Right cardiac atrium (tissue), 5 donors: ENCODE measurements at regions not wholly inside any gene's neighbourhood (a gene's known extent, or its start where the extent isn't known, plus 50 kb on each side); places are given as distances from the start of the nearest gene placed in this dataset.
"Not testable (repeated sequence)": the region's sequence is repeated elsewhere in the genome, so short reads cannot be mapped to it uniquely, and the experiment has no call there.

ENCODE experiments used
- ATAC-seq, 2 donors: fragments of 200-7000 bp; cut with Tn5 transposase; one replicate each; pipeline versions ENCODE4 v1.8.0 to v1.9.1; 2020; ENCODE audit warnings: moderate library complexity in 2 of 2, mild to moderate bottlenecking in 1 of 2
- DNase-seq, 3 donors: peaks; one replicate each; pipeline ENCODE4 v3.0.0-alpha.2; 2020
- H3K27ac ChIP-seq: one replicate; pipeline ENCODE4 v1.5.1; 2013; ENCODE audit warnings: mild to moderate bottlenecking, low read length, control low read depth, moderate library complexity
- H3K27me3 ChIP-seq: one replicate; pipeline ENCODE4 v1.6.1; 2013; ENCODE audit not compliant: control insufficient read depth, insufficient read depth
- H3K4me1 ChIP-seq: one replicate; pipeline ENCODE4 v1.6.1; 2013; ENCODE audit warnings: low read length; ENCODE audit not compliant: control insufficient read depth, insufficient read depth
- H3K4me3 ChIP-seq: one replicate; pipeline ENCODE4 v1.5.1; 2013; ENCODE audit warnings: low read length, control low read depth
- H3K9me3 ChIP-seq: one replicate; pipeline ENCODE4 v1.6.1; 2013; ENCODE audit warnings: low read length; ENCODE audit not compliant: control insufficient read depth
- WGBS: extraction: QIAGEN DNeasy Blood & Tissue Kit; methylation state at CpG from one replicate; pipeline ENCODE4 v1.1.7; 2013; 5-methylcytosine and 5-hydroxymethylcytosine counted together
- intact Hi-C, 4 donors: fragments of 100-400 bp; cut with DNase I; formaldehyde crosslinking; loops; one replicate each; pipeline versions ENCODE4 v1.11.0 to v1.14.0; 2022 to 2023
- donor health status: healthy with polysubstance abuse.
- donor health status: DM: no; HTN: yes; CAD: no.
- donor health status: DM: no; HTN: no; CAD: no.
- donor health status: DM: no; HTN: yes; CAD: no; lungs with severe emphysema.
- donor health status: DM: yes; HTN: yes; CAD: no.

GRCh38 chr13:81597101-81597500, 1256.2 kb upstream of the SPRY2 start:
- Histone ChIP-seq H3K4me3 (no peak overlapping the region), H3K27ac (no peak overlapping the region), H3K27me3 (no peaks in the 10 kb centered on the region), H3K4me1 (no peaks in the 10 kb centered on the region), H3K9me3 (no peaks in the 10 kb centered on the region)
- WGBS: 44% methylated on average over 1 of the region's 1 CpG
- no peak for DNase-seq
- intact Hi-C loops: no loop called here
- ATAC-seq: no peak

GRCh38 chr13:81596224-81596753, 1255.4 kb upstream of the SPRY2 start:
- ATAC-seq (no peak), DNase-seq (no peak)
- Histone ChIP-seq H3K9me3 (no peaks in the 10 kb centered on the region), H3K4me3 (no peak overlapping the region), H3K27ac (no peak overlapping the region), H3K27me3 (no peaks in the 10 kb centered on the region), H3K4me1 (no peaks in the 10 kb centered on the region)
- intact Hi-C loops: no loop called here
- 41% methylated on average over 2 of the region's 2 CpGs for WGBS

- no peaks in the 10 kb centered on the region for H3K4me1 ChIP-seq
- no peak overlapping the region for H3K27ac ChIP-seq
- DNase-seq (no peak), ATAC-seq (no peak)
- WGBS: 77% methylated on average over 3 of the region's 3 CpGs
- intact Hi-C loops: no loop called here
- H3K27me3 ChIP-seq: no peaks in the 10 kb centered on the region
- H3K4me3 ChIP-seq: no peak overlapping the region
- no peaks in the 10 kb centered on the region for H3K9me3 ChIP-seq
Measured at GRCh38 chr13:81591528-81592220, 1250.7 kb upstream of the SPRY2 start.

GRCh38 chr13:81582381-81582780, 1241.5 kb upstream of the SPRY2 start:
- ATAC-seq (no peak), DNase-seq (no peak)
- H3K4me3 ChIP-seq: no peak overlapping the region
- no peak overlapping the region for H3K27ac ChIP-seq
- H3K9me3 ChIP-seq: no peaks in the 10 kb centered on the region
- no peaks in the 10 kb centered on the region for H3K27me3 ChIP-seq
- intact Hi-C loops: no loop called here
- no peaks in the 10 kb centered on the region for H3K4me1 ChIP-seq

- no peak for ATAC-seq
- Histone ChIP-seq H3K4me1 (no peaks in the 10 kb centered on the region), H3K27me3 (no peaks in the 10 kb centered on the region), H3K4me3 (no peak overlapping the region), H3K27ac (no peak overlapping the region), H3K9me3 (no peaks in the 10 kb centered on the region)
- intact Hi-C loops: no loop called here
- WGBS: 17% methylated on average over 2 of the region's 2 CpGs
- no peak for DNase-seq
Measured at GRCh38 chr13:81577601-81578195, 1236.8 kb upstream of the SPRY2 start.

- no peaks in the 10 kb centered on the region for H3K27me3 ChIP-seq
- DNase-seq: no peak
- no peaks in the 10 kb centered on the region for H3K4me1 ChIP-seq
- H3K9me3 ChIP-seq: no peaks in the 10 kb centered on the region
- WGBS: 57% methylated on average over 3 of the region's 3 CpGs
- no peak overlapping the region for H3K27ac ChIP-seq
- ATAC-seq: no peak
- H3K4me3 ChIP-seq: no peak overlapping the region
- intact Hi-C loops: no loop called here
Measured at GRCh38 chr13:81568824-81569223, 1227.9 kb upstream of the SPRY2 start.

GRCh38 chr13:81565849-81566248, 1224.9 kb upstream of the SPRY2 start:
- ATAC-seq: no peak
- 78% methylated on average over 1 of the region's 1 CpG for WGBS
- no peak overlapping the region for H3K4me3 ChIP-seq
- no peaks in the 10 kb centered on the region for H3K9me3 ChIP-seq
- no peaks in the 10 kb centered on the region for H3K27me3 ChIP-seq
- no peaks in the 10 kb centered on the region for H3K4me1 ChIP-seq
- no peak for DNase-seq
- intact Hi-C loops: no loop called here
- H3K27ac ChIP-seq: no peak overlapping the region

- H3K9me3 ChIP-seq: no peaks in the 10 kb centered on the region
- H3K27me3 ChIP-seq: no peaks in the 10 kb centered on the region
- no peak for DNase-seq
- H3K27ac ChIP-seq: no peak overlapping the region
- intact Hi-C loops: no loop called here
- no peak overlapping the region for H3K4me3 ChIP-seq
- no peaks in the 10 kb centered on the region for H3K4me1 ChIP-seq
- ATAC-seq: no peak
Measured at GRCh38 chr13:81563091-81563490, 1222.2 kb upstream of the SPRY2 start.

GRCh38 chr13:81562598-81562997, 1221.7 kb upstream of the SPRY2 start:
- H3K27me3 ChIP-seq: no peaks in the 10 kb centered on the region
- no peak for DNase-seq
- ATAC-seq: no peak
- H3K4me3 ChIP-seq: no peak overlapping the region
- no peaks in the 10 kb centered on the region for H3K9me3 ChIP-seq
- H3K27ac ChIP-seq: no peak overlapping the region
- intact Hi-C loops: no loop called here
- no peaks in the 10 kb centered on the region for H3K4me1 ChIP-seq
- 39% methylated on average over 2 of the region's 2 CpGs for WGBS

- H3K27ac ChIP-seq: no peak overlapping the region
- no peak overlapping the region for H3K4me3 ChIP-seq
- no peaks in the 10 kb centered on the region for H3K27me3 ChIP-seq
- WGBS: 29% methylated on average over 2 of the region's 2 CpGs
- H3K4me1 ChIP-seq: no peaks in the 10 kb centered on the region
- no peaks in the 10 kb centered on the region for H3K9me3 ChIP-seq
- intact Hi-C loops: no loop called here
- DNase-seq (no peak), ATAC-seq (no peak)
Measured at GRCh38 chr13:81551036-81551435, 1210.1 kb upstream of the SPRY2 start.

GRCh38 chr13:81546294-81546693, 1205.4 kb upstream of the SPRY2 start:
- H3K4me3 ChIP-seq, H3K27ac ChIP-seq, DNase-seq, ATAC-seq, H3K4me1 ChIP-seq, intact Hi-C loops, H3K27me3 ChIP-seq, H3K9me3 ChIP-seq: not testable (repeated sequence)
- 71% methylated on average over 2 of the region's 2 CpGs for WGBS
